WTC11 (cell line): ENCODE measurements at regions not wholly inside any gene's neighbourhood (a gene's known extent, or its start where the extent isn't known, plus 50 kb on each side); places are given as distances from the start of the nearest gene placed in this dataset.

Experiments used
- ATAC-seq: fragments of 200-7000 bp; cut with Tn5 transposase; 2 replicates; pipeline ENCODE4 v1.10.0; 2021; ENCODE audit warnings: mild to moderate bottlenecking, moderate library complexity
- CTCF ChIA-PET: fragments of 300-600 bp; sonication (Branson Sonifier 250); formaldehyde crosslinking; loops from one replicate; lab custom pipeline; 2021; ENCODE audit warnings: antibody characterized with exemption; lab: Charles Lee
- POLR2A ChIA-PET: fragments of 350-600 bp; sonication (Branson Sonifier 250); formaldehyde crosslinking; loops from one replicate; lab custom pipeline; 2021; ENCODE audit warnings: antibody characterized with exemption; lab: Charles Lee
- DNase-seq: peaks from one replicate; pipeline ENCODE4 v3.0.0; 2021; ENCODE audit warnings: low spot score
- H3K27ac Mint-ChIP-seq: 2 replicates; pipeline ENCODE4 v1.8.0; 2021; ENCODE audit warnings: mixed read lengths
- H3K27me3 Mint-ChIP-seq: 2 replicates; pipeline ENCODE4 v1.8.0; 2021; ENCODE audit warnings: low read depth, mild to moderate bottlenecking, moderate library complexity, mixed read lengths
- H3K36me3 Mint-ChIP-seq: 2 replicates; pipeline ENCODE4 v1.8.0; 2021; ENCODE audit warnings: mixed read lengths
- H3K4me1 Mint-ChIP-seq: 2 replicates; pipeline ENCODE4 v1.8.0; 2022; ENCODE audit warnings: mixed read lengths
- H3K4me3 Mint-ChIP-seq: 2 replicates; pipeline ENCODE4 v1.8.0; 2021; ENCODE audit warnings: mild to moderate bottlenecking, moderate library complexity, mixed read lengths
- H3K9me3 Mint-ChIP-seq: 2 replicates; pipeline ENCODE4 v1.8.0; 2021; ENCODE audit warnings: mixed read lengths
- CREB1 ChIP-seq: sonication (generic); formaldehyde crosslinking; IDR thresholded peaks from 2 replicates; pipeline ENCODE4 v1.8.0; 2023; ENCODE audit warnings: mild to moderate bottlenecking, missing genetic modification reagents
- GABPB1 ChIP-seq: sonication (generic); formaldehyde crosslinking; IDR thresholded peaks from 2 replicates; pipeline ENCODE4 v1.8.1; 2023; ENCODE audit warnings: mild to moderate bottlenecking, missing genetic modification reagents
- GRHL2 ChIP-seq: fragments of 250-450 bp; sonication (Bioruptor Pico); IDR thresholded peaks from 2 replicates; pipeline ENCODE4 v1.8.0; 2022; ENCODE audit warnings: mild to moderate bottlenecking, moderate library complexity; ENCODE audit not compliant: insufficient replicate concordance, severe bottlenecking
- JAZF1 ChIP-seq: fragments of 250-450 bp; sonication (Bioruptor Pico); IDR thresholded peaks from 2 replicates; pipeline ENCODE4 v1.9.0; 2021; ENCODE audit warnings: moderate library complexity, mild to moderate bottlenecking, inconsistent platforms
- MLX ChIP-seq: sonication (generic); formaldehyde crosslinking; IDR thresholded peaks from 2 replicates; pipeline ENCODE4 v1.8.1; 2023; ENCODE audit warnings: mild to moderate bottlenecking, missing genetic modification reagents, moderate library complexity
- PRDM15 ChIP-seq: sonication (generic); formaldehyde crosslinking; IDR thresholded peaks from 2 replicates; pipeline ENCODE4 v1.8.0; 2022; ENCODE audit warnings: missing genetic modification reagents
- USF1 ChIP-seq: sonication (generic); formaldehyde crosslinking; IDR thresholded peaks from 2 replicates; pipeline ENCODE4 v1.8.0; 2022; ENCODE audit warnings: mild to moderate bottlenecking, missing genetic modification reagents
- ZNF423 ChIP-seq: fragments of 250-450 bp; sonication (Bioruptor Pico); IDR thresholded peaks from 2 replicates; pipeline ENCODE4 v2.1.2; 2022; ENCODE audit warnings: mild to moderate bottlenecking, moderate library complexity
- TF ChIP-seq, protein P1 (sequence below): sonication (generic); formaldehyde crosslinking; IDR thresholded peaks from 2 replicates; pipeline ENCODE4 v1.8.1; 2023; ENCODE audit warnings: mild to moderate bottlenecking, missing genetic modification reagents
- TF ChIP-seq, protein P2 (sequence below): fragments of 250-450 bp; sonication (Bioruptor Pico); IDR thresholded peaks from 2 replicates; pipeline ENCODE4 v1.9.0; 2021; ENCODE audit warnings: mild to moderate bottlenecking
- TF ChIP-seq, protein P3 (sequence below): sonication (generic); formaldehyde crosslinking; IDR thresholded peaks from 2 replicates; pipeline ENCODE4 v1.8.1; 2022; ENCODE audit warnings: mild to moderate bottlenecking, moderate library complexity, missing genetic modification reagents

- H3K27me3 Mint-ChIP-seq, result no peaks in the 10 kb centered on the region
- POLR2A ChIA-PET, result no interaction called here
- DNase-seq (no peak), ATAC-seq (no peak)
- CTCF ChIA-PET, result no interaction called here
- peak; percentile 26; the same call in 1 of the 2 replicates for TF ChIP-seq GABPB1 (CRISPR knock-in tag)
- TF ChIP-seq, protein P1, sequence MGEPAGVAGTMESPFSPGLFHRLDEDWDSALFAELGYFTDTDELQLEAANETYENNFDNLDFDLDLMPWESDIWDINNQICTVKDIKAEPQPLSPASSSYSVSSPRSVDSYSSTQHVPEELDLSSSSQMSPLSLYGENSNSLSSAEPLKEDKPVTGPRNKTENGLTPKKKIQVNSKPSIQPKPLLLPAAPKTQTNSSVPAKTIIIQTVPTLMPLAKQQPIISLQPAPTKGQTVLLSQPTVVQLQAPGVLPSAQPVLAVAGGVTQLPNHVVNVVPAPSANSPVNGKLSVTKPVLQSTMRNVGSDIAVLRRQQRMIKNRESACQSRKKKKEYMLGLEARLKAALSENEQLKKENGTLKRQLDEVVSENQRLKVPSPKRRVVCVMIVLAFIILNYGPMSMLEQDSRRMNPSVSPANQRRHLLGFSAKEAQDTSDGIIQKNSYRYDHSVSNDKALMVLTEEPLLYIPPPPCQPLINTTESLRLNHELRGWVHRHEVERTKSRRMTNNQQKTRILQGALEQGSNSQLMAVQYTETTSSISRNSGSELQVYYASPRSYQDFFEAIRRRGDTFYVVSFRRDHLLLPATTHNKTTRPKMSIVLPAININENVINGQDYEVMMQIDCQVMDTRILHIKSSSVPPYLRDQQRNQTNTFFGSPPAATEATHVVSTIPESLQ (CRISPR knock-in tag), result no peak
- TF ChIP-seq, protein P2, sequence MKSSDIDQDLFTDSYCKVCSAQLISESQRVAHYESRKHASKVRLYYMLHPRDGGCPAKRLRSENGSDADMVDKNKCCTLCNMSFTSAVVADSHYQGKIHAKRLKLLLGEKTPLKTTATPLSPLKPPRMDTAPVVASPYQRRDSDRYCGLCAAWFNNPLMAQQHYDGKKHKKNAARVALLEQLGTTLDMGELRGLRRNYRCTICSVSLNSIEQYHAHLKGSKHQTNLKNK, result no peak
- H3K27ac Mint-ChIP-seq, result no peak overlapping the region
- no peak overlapping the region for H3K4me3 Mint-ChIP-seq
- H3K9me3 Mint-ChIP-seq, result no peaks in the 10 kb centered on the region
- no peaks in the 10 kb centered on the region for H3K36me3 Mint-ChIP-seq
- peaks cover 18% of the 10 kb centered on the region for H3K4me1 Mint-ChIP-seq
Measured at GRCh38 chr5:60206234-60206633, 312.7 kb upstream of the PDE4D start.

GRCh38 chr5:60205071-60205470, 311.5 kb upstream of the PDE4D start:
- no peaks in the 10 kb centered on the region for H3K36me3 Mint-ChIP-seq
- DNase-seq (no peak), ATAC-seq (no peak; the same call in 1 of the 2 replicates)
- H3K9me3 Mint-ChIP-seq, result no peaks in the 10 kb centered on the region
- no peak overlapping the region for H3K27ac Mint-ChIP-seq
- no peaks in the 10 kb centered on the region for H3K27me3 Mint-ChIP-seq
- POLR2A ChIA-PET, result no interaction called here
- CTCF ChIA-PET, result interaction anchor here (1.5 kb wide), 1 partner anchor 82 kb away, joined by 4 read pairs; no protein-coding TSS in a partner anchor
- peaks cover 18% of the 10 kb centered on the region for H3K4me1 Mint-ChIP-seq
- H3K4me3 Mint-ChIP-seq, result no peak overlapping the region
- TF ChIP-seq GRHL2 (CRISPR knock-in tag), result no peak
- no peak for TF ChIP-seq PRDM15
- TF ChIP-seq GABPB1 (CRISPR knock-in tag), result 0 out of 2 replicates have a peak, but pooled peaks have one; percentile 13
- TF ChIP-seq, protein P3, sequence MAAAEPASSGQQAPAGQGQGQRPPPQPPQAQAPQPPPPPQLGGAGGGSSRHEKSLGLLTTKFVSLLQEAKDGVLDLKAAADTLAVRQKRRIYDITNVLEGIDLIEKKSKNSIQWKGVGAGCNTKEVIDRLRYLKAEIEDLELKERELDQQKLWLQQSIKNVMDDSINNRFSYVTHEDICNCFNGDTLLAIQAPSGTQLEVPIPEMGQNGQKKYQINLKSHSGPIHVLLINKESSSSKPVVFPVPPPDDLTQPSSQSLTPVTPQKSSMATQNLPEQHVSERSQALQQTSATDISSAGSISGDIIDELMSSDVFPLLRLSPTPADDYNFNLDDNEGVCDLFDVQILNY, result no peak
- TF ChIP-seq CREB1 (CRISPR knock-in tag), result no peak

GRCh38 chr5:60196385-60197113, 303.0 kb upstream of the PDE4D start:
- H3K27ac Mint-ChIP-seq, result peak overlapping the region; percentile 30; the same call in 1 of the 2 replicates
- no peaks in the 10 kb centered on the region for H3K9me3 Mint-ChIP-seq
- no peak for DNase-seq
- no peak overlapping the region for H3K4me3 Mint-ChIP-seq
- TF ChIP-seq ZNF423 (CRISPR knock-in tag) (no peak), MLX (no peak)
- H3K27me3 Mint-ChIP-seq, result no peaks in the 10 kb centered on the region
- H3K4me1 Mint-ChIP-seq, result peaks cover 3% of the 10 kb centered on the region; the same call in 1 of the 2 replicates
- no peaks in the 10 kb centered on the region for H3K36me3 Mint-ChIP-seq
- POLR2A ChIA-PET, result no interaction called here
- CTCF ChIA-PET, result no interaction called here
- ATAC-seq, result peak; percentile 62

GRCh38 chr5:60195551-60195950, 302.0 kb upstream of the PDE4D start:
- H3K27me3 Mint-ChIP-seq, result no peaks in the 10 kb centered on the region
- POLR2A ChIA-PET, result no interaction called here
- H3K4me3 Mint-ChIP-seq, result no peak overlapping the region
- CTCF ChIA-PET, result no interaction called here
- H3K36me3 Mint-ChIP-seq, result no peaks in the 10 kb centered on the region
- no peaks in the 10 kb centered on the region for H3K9me3 Mint-ChIP-seq
- peaks cover 3% of the 10 kb centered on the region; the same call in 1 of the 2 replicates for H3K4me1 Mint-ChIP-seq
- ATAC-seq (no peak), DNase-seq (no peak)
- TF ChIP-seq JAZF1, result no peak
- TF ChIP-seq, protein P3, result no peak
- no peak for TF ChIP-seq USF1 (CRISPR knock-in tag)
- no peak for TF ChIP-seq ZNF423 (CRISPR knock-in tag)
- no peak overlapping the region for H3K27ac Mint-ChIP-seq
